ENCODE measurements at regions not wholly inside any gene's neighbourhood (a gene's known extent, or its start where the extent isn't known, plus 50 kb on each side); places are given as distances from the start of the nearest gene placed in this dataset.

DNA sequence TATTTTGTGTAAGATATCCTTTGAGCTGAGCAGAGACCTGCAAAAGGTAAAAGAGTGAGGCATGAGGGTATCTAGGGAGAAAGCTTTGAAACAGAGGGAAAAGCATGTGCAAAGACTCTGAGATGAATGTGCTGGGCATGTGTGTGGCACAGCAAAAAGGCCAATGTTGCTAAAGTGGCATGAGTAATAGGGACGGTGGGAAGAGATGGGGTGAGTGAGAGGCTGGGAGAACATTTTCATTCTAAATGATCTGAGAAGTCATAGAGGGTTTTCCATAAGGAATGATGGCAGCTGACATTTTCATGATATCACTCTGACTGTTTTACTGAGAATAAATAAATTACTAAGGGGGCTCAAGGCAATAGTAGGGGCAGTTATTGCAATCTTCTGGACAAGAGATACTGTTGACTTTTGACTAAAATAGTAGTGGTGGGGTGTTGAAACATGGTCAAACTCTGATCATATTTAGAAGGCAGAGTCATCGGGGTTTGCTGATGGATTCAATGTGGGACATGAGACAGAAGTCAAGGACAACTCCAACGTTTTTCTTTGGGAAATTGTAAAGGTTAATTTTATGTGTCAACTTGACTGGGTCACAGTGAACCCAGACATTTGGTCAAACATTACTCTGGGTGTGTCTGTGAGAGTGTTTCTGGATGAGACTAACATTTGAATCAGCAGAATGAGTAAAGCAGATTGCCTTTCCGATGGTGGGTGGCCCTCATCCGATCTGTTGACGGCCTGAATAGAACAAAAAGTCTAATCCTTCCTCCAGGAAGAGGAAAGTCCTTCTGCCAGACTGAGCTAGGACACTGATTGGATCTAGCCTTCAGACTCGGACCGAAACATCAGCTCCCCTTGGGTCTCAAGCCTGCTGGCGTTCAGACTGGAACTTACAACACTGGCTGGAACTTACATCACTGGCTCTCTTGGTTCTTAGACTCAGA, 193.9 kb upstream of the PLXNC1 start:
- ChIA-PET CTCF (no interaction called here), POLR2A (no interaction called here), RAD21 (ENCODE audit: low non-redundant PET in 1 of 2, low total read pairs in 2 of 2, uncharacterized antibody in 2 of 2, unreplicated experiment in 2 of 2) (no interaction called here)
- H3K9ac ChIP-seq (ENCODE audit: low read length): no peak overlapping the region
- H3K4me3 ChIP-seq (replicated peaks in 1 of 2; ENCODE audit: low read depth in 1 of 2, low read length in 2 of 2): no peak overlapping the region
- TF ChIP-seq ZFX (IDR thresholded peaks at IDR 0.05) (no peak), SRF (IDR thresholded peaks at IDR 0.05; ENCODE audit: low read depth) (no peak), EZH2phosphoT487 (IDR thresholded peaks at IDR 0.05; ENCODE audit: borderline replicate concordance) (no peak), YY1 (IDR thresholded peaks at IDR 0.05; ENCODE audit: extremely low read depth, insufficient replicate concordance, low read depth, low read length) (no peak), EZH2 (IDR thresholded peaks at IDR 0.05) (no peak), ZNF274 (IDR thresholded peaks at IDR 0.05; ENCODE audit: low read depth, low read length) (no peak), JUND (IDR thresholded peaks at IDR 0.05) (no peak), CBX3 (IDR thresholded peaks at IDR 0.05; ENCODE audit: low read depth) (no peak), SIN3A (IDR thresholded peaks at IDR 0.05; ENCODE audit: low read depth) (no peak), TCF7L2 (IDR thresholded peaks at IDR 0.05; ENCODE audit: borderline replicate concordance, extremely low read depth, insufficient read depth, insufficient read length) (no peak), POLR2AphosphoS5 (IDR thresholded peaks at IDR 0.05; ENCODE audit: low read depth, low read length) (no peak), CTCF (IDR thresholded peaks at IDR 0.05 in 2 of 3, conservative IDR thresholded peaks at IDR 0.05 in 1 of 3; ENCODE audit: borderline replicate concordance in 1 of 3, insufficient read depth in 1 of 3, low read depth in 2 of 3, low read length in 2 of 3) (no peak), POLR2A (IDR thresholded peaks at IDR 0.05; ENCODE audit: borderline replicate concordance, extremely low read depth, insufficient read depth, insufficient read length) (no peak)
- TF ChIP-seq, protein P1, sequence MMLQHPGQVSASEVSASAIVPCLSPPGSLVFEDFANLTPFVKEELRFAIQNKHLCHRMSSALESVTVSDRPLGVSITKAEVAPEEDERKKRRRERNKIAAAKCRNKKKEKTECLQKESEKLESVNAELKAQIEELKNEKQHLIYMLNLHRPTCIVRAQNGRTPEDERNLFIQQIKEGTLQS (IDR thresholded peaks at IDR 0.05): no peak
- TF ChIP-seq, protein P2, sequence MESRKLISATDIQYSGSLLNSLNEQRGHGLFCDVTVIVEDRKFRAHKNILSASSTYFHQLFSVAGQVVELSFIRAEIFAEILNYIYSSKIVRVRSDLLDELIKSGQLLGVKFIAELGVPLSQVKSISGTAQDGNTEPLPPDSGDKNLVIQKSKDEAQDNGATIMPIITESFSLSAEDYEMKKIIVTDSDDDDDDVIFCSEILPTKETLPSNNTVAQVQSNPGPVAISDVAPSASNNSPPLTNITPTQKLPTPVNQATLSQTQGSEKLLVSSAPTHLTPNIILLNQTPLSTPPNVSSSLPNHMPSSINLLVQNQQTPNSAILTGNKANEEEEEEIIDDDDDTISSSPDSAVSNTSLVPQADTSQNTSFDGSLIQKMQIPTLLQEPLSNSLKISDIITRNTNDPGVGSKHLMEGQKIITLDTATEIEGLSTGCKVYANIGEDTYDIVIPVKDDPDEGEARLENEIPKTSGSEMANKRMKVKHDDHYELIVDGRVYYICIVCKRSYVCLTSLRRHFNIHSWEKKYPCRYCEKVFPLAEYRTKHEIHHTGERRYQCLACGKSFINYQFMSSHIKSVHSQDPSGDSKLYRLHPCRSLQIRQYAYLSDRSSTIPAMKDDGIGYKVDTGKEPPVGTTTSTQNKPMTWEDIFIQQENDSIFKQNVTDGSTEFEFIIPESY (IDR thresholded peaks at IDR 0.05; ENCODE audit: extremely low read depth, insufficient replicate concordance, low read length): no peak
- TF ChIP-seq, protein P3, sequence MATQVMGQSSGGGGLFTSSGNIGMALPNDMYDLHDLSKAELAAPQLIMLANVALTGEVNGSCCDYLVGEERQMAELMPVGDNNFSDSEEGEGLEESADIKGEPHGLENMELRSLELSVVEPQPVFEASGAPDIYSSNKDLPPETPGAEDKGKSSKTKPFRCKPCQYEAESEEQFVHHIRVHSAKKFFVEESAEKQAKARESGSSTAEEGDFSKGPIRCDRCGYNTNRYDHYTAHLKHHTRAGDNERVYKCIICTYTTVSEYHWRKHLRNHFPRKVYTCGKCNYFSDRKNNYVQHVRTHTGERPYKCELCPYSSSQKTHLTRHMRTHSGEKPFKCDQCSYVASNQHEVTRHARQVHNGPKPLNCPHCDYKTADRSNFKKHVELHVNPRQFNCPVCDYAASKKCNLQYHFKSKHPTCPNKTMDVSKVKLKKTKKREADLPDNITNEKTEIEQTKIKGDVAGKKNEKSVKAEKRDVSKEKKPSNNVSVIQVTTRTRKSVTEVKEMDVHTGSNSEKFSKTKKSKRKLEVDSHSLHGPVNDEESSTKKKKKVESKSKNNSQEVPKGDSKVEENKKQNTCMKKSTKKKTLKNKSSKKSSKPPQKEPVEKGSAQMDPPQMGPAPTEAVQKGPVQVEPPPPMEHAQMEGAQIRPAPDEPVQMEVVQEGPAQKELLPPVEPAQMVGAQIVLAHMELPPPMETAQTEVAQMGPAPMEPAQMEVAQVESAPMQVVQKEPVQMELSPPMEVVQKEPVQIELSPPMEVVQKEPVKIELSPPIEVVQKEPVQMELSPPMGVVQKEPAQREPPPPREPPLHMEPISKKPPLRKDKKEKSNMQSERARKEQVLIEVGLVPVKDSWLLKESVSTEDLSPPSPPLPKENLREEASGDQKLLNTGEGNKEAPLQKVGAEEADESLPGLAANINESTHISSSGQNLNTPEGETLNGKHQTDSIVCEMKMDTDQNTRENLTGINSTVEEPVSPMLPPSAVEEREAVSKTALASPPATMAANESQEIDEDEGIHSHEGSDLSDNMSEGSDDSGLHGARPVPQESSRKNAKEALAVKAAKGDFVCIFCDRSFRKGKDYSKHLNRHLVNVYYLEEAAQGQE (IDR thresholded peaks at IDR 0.05; ENCODE audit: low read depth): no peak
- 0 out of 4 replicates have a peak, but pooled peaks cover 0 to 2% of the 10 kb centered on the region in 2 experiments for H3K9me3 ChIP-seq (ENCODE audit: control insufficient read depth in 1 of 2, insufficient read depth in 1 of 2, low read depth in 1 of 2, low read length in 2 of 2)
- no peaks in the 10 kb centered on the region for H3K36me3 ChIP-seq (ENCODE audit: control insufficient read depth in 1 of 2, insufficient read depth in 2 of 2, low read length in 2 of 2)
- BruUV-seq (replicated peaks): no TSS peak
- H4K20me1 ChIP-seq (ENCODE audit: insufficient read depth): no peaks in the 10 kb centered on the region
- intact Hi-C loops (cut with micrococcal nuclease): no loop called here
- no peaks in the 10 kb centered on the region for H3K4me1 ChIP-seq (ENCODE audit: control insufficient read depth in 1 of 2, insufficient read depth in 2 of 2, low read length in 2 of 2)
- H3K79me2 ChIP-seq (ENCODE audit: insufficient read depth, low read length): no peaks in the 10 kb centered on the region
- no peaks in the 10 kb centered on the region for H3K27me3 ChIP-seq (ENCODE audit: insufficient read depth, low read length)
- no peak overlapping the region for H3K4me2 ChIP-seq (ENCODE audit: low read length)
- DNase-seq (ENCODE audit: low read depth, low spot score): no peak
- no peak for ATAC-seq
- no peaks in the 10 kb centered on the region; the same call in 1 of the 2 replicates for H3K9me2 ChIP-seq (ENCODE audit: insufficient read depth)
- no peak overlapping the region for H3K27ac ChIP-seq (ENCODE audit: low read depth, low read length)
- H2AFZ ChIP-seq (ENCODE audit: low read depth, low read length, poor library complexity, severe bottlenecking): no peak overlapping the region

Measured in HCT116 (cell line).